Stimulated activated CD4-positive, alpha-beta T cell treated with anti-CD3 and anti-CD28 coated beads, Interleukin-12 subunit alpha, Interleukin-12 subunit beta, amount 100 ng/mL, for 48 hours (primary cell): ENCODE measurements at regions not wholly inside any gene's neighbourhood (a gene's known extent, or its start where the extent isn't known, plus 50 kb on each side); places are given as distances from the start of the nearest gene placed in this dataset.
A peak's percentile ranks its signal among the peaks of the same experiment; 100 is the strongest.

Experiments
- DNase-seq, 3 donors: peaks; one replicate each; pipeline ENCODE4 v3.0.0-alpha.2; 2020; ENCODE audit warnings: low read depth in 2 of 3, low spot score in 1 of 3

GRCh38 chr10:3692387-3692999 is 92.5 kb downstream of the KLF6 start:
- no peak for DNase-seq

DNA sequence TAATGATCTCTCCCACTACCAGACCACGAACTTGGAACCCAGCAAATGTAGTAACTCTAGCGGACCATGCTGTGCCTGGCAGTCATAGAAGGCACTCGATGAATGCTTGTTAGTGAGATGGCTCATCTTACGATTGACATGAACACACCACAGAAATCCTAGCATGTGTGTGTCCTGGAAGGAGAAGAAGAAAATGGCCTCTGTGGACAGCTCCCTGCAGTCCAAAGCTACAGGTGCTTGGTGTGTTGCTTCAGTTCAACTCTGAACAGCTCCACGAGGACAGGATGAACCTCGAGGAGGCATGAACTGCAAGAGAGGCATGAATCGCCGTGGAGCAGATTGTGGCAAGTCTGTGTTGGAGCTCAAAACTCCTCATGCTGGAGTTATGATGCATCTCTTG is 93.5 kb downstream of the KLF6 start:
- DNase-seq: no peak

GRCh38 chr10:3689871-3690510 is 95.0 kb downstream of the KLF6 start:
- DNase-seq: no peak

DNA sequence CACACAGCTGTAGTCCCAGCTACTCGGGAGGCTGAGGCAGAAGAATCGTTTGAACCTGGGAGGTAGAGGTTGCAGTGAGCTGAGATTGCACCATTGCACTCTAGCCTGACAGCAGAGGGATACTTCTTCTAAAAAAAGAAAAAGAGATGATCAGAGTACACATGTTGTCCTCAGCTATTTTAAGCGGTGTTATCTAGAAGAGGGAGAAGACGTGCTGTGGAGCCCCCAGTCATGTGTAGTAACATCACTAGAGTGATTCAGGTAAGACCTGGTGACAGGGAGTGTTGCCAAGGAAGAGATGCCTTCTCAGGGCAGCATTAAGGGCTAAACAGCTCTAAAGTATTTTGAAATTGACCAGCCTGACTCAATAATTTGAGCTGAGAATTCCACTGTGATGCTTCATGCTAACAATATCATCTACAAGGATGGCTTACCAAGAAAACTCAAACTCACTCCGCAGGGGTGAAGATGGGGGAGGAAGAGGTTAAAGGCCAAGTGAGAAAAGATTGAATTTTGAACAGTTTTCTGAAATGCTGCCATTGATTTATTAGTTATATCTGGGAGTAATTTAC is 97.4 kb downstream of the KLF6 start:
- no peak for DNase-seq

- no peak for DNase-seq
Observed at GRCh38 chr10:3685384-3685783, 99.6 kb downstream of the KLF6 start.

DNA sequence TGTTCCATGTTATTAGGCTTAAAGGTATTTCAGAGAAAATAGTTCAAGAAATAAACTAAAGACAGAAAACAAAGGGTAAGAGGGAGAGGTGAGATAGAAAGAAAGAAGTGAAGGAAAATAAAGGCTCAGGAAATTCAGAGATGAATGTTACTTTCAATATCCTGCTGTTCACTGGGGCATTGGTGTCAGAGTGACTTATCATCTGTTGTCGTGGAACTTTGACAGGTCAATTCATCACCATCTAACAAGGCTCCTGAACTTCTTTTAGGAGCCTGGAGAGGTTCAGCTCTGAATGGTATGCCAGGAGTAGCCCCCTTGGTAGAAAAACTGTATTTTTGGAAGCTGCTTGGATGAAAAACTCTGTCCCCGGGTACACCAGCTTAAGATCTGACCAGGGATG is 100.1 kb downstream of the KLF6 start:
- no peak for DNase-seq

- DNase-seq: no peak
Observed at GRCh38 chr10:3683560-3683959, 101.4 kb downstream of the KLF6 start.

- no peak for DNase-seq
Observed at GRCh38 chr10:3682745-3683144, 102.3 kb downstream of the KLF6 start.

- no peak for DNase-seq
Observed at GRCh38 chr10:3681642-3682554, 103.1 kb downstream of the KLF6 start.

DNA sequence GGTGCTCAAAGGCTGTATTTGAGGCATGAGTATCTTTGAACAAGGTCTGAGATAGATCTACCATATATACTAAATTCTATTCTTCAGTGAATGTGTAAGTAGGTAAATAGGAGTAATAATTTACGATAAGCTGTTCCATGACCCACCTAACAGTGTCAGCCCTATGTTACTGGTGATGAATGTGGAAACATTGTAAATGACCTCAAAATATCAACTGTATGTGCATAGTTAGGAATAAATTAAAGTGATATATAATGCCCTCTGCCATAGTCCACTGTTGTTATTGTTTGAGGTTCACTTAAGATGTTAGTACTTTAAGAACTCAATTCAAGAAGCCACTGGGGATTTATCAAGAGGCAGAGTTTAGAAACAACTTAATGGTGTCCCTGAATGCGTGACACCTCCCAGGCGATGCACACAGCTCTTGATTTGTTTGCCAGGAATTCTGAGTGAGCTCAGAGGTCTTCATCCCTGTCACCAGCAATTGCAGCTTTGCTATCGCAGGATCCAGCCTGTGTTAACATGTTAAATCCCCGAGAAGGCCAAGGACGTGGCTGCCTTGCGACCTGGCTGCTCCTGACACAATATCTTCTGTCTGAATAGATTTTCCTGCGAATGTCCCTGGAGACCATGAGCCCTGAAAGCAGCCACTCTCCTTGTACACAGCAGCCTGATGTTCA is 104.9 kb downstream of the KLF6 start:
- no peak for DNase-seq

DNA sequence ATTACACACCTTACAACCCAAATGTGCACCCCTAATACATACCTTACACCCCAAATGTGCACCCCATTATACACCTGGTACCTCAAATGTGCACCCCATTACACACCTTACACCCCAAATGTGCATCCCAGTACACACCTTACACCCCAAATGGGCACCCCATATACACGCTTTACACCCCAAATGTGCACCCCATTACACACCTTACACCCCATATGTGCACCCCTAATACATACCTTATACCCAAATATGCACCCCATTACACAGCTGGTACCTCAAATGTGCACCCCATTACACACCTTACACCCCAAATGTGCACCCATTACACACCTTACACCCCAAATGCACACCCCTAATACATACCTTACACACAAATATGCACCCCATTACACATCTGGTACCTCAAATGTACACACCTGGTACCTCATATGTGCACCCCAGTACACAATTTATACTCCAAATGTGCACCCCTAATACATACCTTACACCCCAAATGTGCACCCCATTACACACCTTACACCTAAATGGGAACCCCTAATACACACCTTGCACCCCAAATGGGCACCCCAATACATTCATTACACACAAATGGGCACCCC is 106.3 kb downstream of the KLF6 start:
- no peak for DNase-seq

DNA sequence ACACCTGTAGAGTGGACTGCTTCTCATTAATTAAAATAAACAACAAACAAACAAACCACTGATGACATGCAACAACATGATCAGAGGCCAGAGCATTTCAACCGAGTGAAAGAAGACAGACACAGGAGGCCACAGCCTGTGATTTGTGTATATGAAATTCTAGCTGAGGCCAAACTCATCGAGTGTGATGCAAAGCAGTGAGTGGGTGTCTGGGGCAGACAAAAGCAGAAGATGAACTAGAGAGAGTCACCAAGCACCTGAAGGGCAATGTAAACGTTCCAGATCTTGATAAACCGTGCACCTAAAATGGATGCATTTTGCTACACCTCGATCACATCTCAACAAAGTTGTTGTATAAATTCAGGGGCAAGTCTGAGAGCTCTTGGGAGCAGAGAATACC is 108.4 kb downstream of the KLF6 start:
- DNase-seq: no peak

DNA sequence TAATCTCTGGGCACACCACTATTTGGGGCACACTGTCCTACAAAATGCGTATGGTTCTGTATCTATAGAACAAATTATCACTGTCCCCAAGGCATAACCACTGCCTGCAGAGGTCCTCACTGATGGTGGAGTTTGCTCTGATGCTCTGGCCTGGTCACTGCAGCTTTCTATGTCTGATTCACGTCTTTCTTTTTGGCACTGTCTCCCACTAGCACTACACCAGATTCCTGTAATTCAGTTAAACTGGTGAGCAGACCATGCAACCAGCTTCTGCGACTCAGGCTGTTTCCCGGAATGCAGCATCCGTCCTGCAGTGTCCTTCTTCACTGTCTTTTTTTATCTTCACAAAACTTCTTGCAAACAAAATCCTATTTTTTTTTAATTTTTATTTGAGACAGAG is 112.8 kb downstream of the KLF6 start:
- no peak for DNase-seq

- DNase-seq: no peak
Observed at GRCh38 chr10:3671386-3671955, 113.5 kb downstream of the KLF6 start.

DNA sequence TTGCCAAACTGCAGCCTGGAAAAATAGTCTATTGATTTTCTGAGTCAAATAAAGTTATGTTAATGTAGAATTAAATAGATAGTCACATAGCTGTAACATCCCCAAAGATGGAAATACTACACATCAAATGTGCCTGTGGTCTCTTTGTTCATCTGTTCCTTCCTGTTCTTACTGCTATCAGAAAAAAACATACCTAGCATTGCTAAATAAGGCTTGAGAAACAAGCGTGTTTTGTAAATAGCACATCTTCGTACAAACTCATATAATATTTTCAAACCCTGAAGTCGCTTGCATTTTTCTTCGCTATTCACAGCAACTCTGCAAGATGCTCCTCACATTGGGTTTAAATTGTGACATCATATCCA is 116.1 kb downstream of the KLF6 start:
- no peak for DNase-seq

- peak in 2 of 3 donors; percentile 27 to 28 for DNase-seq
Observed at GRCh38 chr10:3668276-3668965, 116.6 kb downstream of the KLF6 start.

DNA sequence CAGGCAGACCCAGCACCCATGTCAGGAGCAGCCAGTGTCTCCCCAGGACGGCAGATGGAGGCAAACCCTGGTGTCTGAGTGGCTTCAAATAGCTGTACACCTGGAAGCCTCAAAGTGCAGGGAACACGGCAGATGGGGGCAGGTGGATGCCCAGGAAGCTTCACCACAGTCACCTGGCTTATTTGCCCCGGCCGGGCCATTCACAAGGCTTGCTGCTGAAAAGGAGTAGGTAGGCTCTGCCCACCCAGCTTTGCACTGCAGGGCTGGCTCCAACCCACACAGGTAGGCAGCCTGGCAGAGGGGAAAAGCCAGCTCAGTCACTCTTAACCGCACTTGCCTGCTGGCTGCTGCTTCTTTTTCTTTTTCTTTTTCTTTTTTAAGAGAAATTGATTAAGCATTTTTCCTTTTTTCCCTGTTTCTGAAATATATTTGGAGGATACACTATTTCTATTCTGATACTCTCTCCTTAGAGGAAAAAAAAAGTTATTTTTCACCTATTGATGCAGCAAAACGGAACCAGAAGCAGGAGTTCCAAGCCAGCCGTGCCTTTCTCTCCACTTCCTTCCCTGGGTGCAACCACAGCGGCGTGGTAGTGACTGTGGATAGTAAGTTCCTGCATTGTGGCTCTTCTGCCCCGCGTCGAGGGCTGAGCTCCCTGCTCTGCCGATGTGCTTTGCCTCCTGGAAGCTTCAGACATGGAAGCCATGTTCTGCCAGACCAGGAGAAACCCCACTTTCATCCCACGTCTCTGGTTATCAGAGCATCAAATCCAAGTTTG is 118.3 kb downstream of the KLF6 start:
- no peak for DNase-seq

DNA sequence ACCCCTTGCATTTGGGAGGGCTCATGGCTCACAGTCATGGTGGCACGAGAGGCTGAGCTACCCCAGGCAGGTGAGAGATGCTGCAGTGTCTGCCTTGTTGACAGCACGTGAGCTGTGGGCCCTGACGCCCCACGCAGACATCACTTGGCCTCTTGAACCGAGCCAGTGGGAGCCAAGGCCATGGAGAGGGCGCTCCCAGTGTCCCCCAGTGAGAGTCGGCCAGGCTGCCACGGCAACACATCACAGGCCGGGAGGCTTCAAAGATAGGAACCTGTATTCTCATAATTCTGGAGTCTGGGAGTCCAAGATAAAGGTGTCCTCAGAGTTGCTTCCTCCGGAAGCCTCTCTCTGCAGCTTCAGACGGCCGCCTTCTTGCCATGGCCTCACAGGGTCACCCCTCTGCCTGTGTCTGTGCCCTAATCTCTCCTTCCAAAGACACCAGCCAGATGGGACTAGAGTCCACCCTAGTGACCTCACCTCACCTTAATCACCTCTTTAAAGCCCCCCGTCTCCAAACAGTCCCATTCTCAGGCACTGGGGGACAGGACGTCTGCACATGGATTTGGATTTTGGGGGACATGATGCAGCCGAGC is 119.6 kb downstream of the KLF6 start:
- no peak for DNase-seq

DNA sequence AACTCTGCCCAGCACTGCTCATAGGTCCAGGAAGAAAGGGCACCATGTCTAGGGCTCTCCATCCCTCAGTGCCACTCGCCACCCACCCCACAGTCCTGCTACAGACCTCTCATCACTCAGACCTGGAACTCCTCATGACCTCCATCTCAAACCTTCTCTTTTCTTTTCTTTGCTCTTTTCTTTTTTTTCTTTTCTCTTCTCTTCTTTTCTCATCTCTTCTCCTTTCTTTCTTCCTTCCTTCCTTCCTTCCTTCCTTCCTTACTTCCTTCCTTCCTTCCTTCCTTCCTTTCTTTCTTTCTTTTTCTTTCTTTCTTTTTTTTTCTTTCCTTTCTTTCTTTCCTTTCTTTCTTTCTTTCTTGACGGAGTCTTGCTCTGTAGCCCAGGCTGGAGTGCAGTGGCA is 122.2 kb downstream of the KLF6 start:
- no peak for DNase-seq
